Lower lobe of right lung (tissue), 2 donors: ENCODE measurements at regions not wholly inside any gene's neighbourhood (a gene's known extent, or its start where the extent isn't known, plus 50 kb on each side); places are given as distances from the start of the nearest gene placed in this dataset.

Source experiments
- ATAC-seq, 2 donors: fragments of 200-7000 bp; cut with Tn5 transposase; one replicate each; pipeline ENCODE4 v1.9.1; 2020 to 2022; ENCODE audit warnings: mild to moderate bottlenecking in 2 of 2, moderate library complexity in 2 of 2
- DNase-seq: peaks from one replicate; pipeline ENCODE4 v3.0.0-alpha.2; 2020
- H3K27ac ChIP-seq: fragments of 200-600 bp; one replicate; pipeline ENCODE4 v1.8.0; 2022
- H3K27me3 ChIP-seq: fragments of 200-600 bp; one replicate; pipeline ENCODE4 v1.8.0; 2022; ENCODE audit warnings: low read depth
- H3K36me3 ChIP-seq: fragments of 200-600 bp; one replicate; pipeline ENCODE4 v1.8.0; 2022; ENCODE audit warnings: mild to moderate bottlenecking
- H3K4me1 ChIP-seq: fragments of 200-600 bp; one replicate; pipeline ENCODE4 v1.8.0; 2022
- H3K4me3 ChIP-seq: fragments of 200-600 bp; one replicate; pipeline ENCODE4 v1.8.0; 2022; ENCODE audit warnings: mild to moderate bottlenecking
- H3K9me3 ChIP-seq: fragments of 200-600 bp; one replicate; pipeline ENCODE4 v1.8.0; 2022
- CTCF ChIP-seq: fragments of 200-600 bp; IDR thresholded peaks from one replicate; pipeline ENCODE4 v1.8.0; 2022; ENCODE audit warnings: antibody characterized with exemption, mild to moderate bottlenecking
- intact Hi-C: fragments of 100-400 bp; cut with DNase I; formaldehyde crosslinking; loops from one replicate; pipeline ENCODE4 v1.11.0; 2022
- donor health status: DM: no; HTN: yes; CAD: no; lungs with severe emphysema.

- Histone ChIP-seq H3K4me1 (no peaks in the 10 kb centered on the region), H3K27me3 (no peaks in the 10 kb centered on the region), H3K27ac (no peak overlapping the region), H3K9me3 (no peaks in the 10 kb centered on the region), H3K4me3 (no peak overlapping the region), H3K36me3 (no peaks in the 10 kb centered on the region)
- DNase-seq (no peak), ATAC-seq (no peak)
- no peak for TF ChIP-seq CTCF
- intact Hi-C loops, result no loop called here
Measured at GRCh38 chr2:133957724-133958480, 296.0 kb upstream of the MGAT5 start.

GRCh38 chr2:133959066-133959465 lies 294.8 kb upstream of the MGAT5 start:
- H3K9me3 ChIP-seq, result no peaks in the 10 kb centered on the region
- DNase-seq (no peak), ATAC-seq (no peak)
- TF ChIP-seq CTCF, result no peak
- intact Hi-C loops, result no loop called here
- H3K4me3 ChIP-seq, result no peak overlapping the region
- no peaks in the 10 kb centered on the region for H3K27me3 ChIP-seq
- no peaks in the 10 kb centered on the region for H3K36me3 ChIP-seq
- no peaks in the 10 kb centered on the region for H3K4me1 ChIP-seq
- H3K27ac ChIP-seq, result no peak overlapping the region

- ATAC-seq (no peak), DNase-seq (no peak)
- no peak for TF ChIP-seq CTCF
- H3K27me3 ChIP-seq, result no peaks in the 10 kb centered on the region
- H3K9me3 ChIP-seq, result no peaks in the 10 kb centered on the region
- H3K4me1 ChIP-seq, result no peaks in the 10 kb centered on the region
- no peak overlapping the region for H3K4me3 ChIP-seq
- H3K27ac ChIP-seq, result no peak overlapping the region
- intact Hi-C loops, result no loop called here
- no peaks in the 10 kb centered on the region for H3K36me3 ChIP-seq
Measured at GRCh38 chr2:133966720-133967304, 287.1 kb upstream of the MGAT5 start.

- intact Hi-C loops, result no loop called here
- no peak for DNase-seq
- Histone ChIP-seq H3K4me3 (no peak overlapping the region), H3K36me3 (no peaks in the 10 kb centered on the region), H3K4me1 (no peaks in the 10 kb centered on the region), H3K9me3 (no peaks in the 10 kb centered on the region), H3K27me3 (no peaks in the 10 kb centered on the region), H3K27ac (no peak overlapping the region)
- ATAC-seq, result no peak
- no peak for TF ChIP-seq CTCF
Measured at GRCh38 chr2:133967326-133967725, 286.5 kb upstream of the MGAT5 start.

- no peaks in the 10 kb centered on the region for H3K9me3 ChIP-seq
- no peaks in the 10 kb centered on the region for H3K4me1 ChIP-seq
- no peak for TF ChIP-seq CTCF
- no peak for DNase-seq
- H3K4me3 ChIP-seq, result no peak overlapping the region
- no peaks in the 10 kb centered on the region for H3K27me3 ChIP-seq
- H3K27ac ChIP-seq, result no peak overlapping the region
- peak in 1 of 2 donors; percentile 30 for ATAC-seq
- intact Hi-C loops, result no loop called here
- H3K36me3 ChIP-seq, result no peaks in the 10 kb centered on the region
Measured at GRCh38 chr2:133968446-133968845, 285.4 kb upstream of the MGAT5 start.
